Parathyroid adenoma (tissue), 2 donors: ENCODE measurements at regions not wholly inside any gene's neighbourhood (a gene's known extent, or its start where the extent isn't known, plus 50 kb on each side); places are given as distances from the start of the nearest gene placed in this dataset.
"Not testable (repeated sequence)": the region's sequence is repeated elsewhere in the genome, so short reads cannot be mapped to it uniquely, and the experiment has no call there.

ENCODE experiments used
- H2AFZ ChIP-seq: fragments of 300-600 bp; sonication (generic); one replicate; pipeline ENCODE4 v1.7.0; 2017; ENCODE audit warnings: antibody characterized with exemption, mild to moderate bottlenecking
- H3K27ac ChIP-seq: fragments of 300-600 bp; sonication (generic); one replicate; pipeline ENCODE4 v1.7.0; 2017
- H3K27me3 ChIP-seq: fragments of 300-600 bp; sonication (generic); one replicate; pipeline ENCODE4 v1.7.0; 2017; ENCODE audit warnings: low read length; ENCODE audit not compliant: control insufficient read depth, insufficient read depth
- H3K36me3 ChIP-seq: fragments of 300-600 bp; sonication (generic); one replicate; pipeline ENCODE4 v1.7.0; 2017; ENCODE audit warnings: low read length; ENCODE audit not compliant: control insufficient read depth, insufficient read depth
- H3K4me1 ChIP-seq: fragments of 300-600 bp; sonication (generic); one replicate; pipeline ENCODE4 v1.7.0; 2017; ENCODE audit warnings: control low read depth
- H3K4me2 ChIP-seq: fragments of 300-600 bp; sonication (generic); one replicate; pipeline ENCODE4 v1.7.0; 2017; ENCODE audit warnings: low read length
- H3K4me3 ChIP-seq: fragments of 300-600 bp; sonication (generic); one replicate; pipeline ENCODE4 v1.7.0; 2017; ENCODE audit warnings: low read depth, low read length
- H3K79me2 ChIP-seq: fragments of 300-600 bp; sonication (generic); one replicate; pipeline ENCODE4 v1.7.0; 2017; ENCODE audit warnings: control low read depth
- H3K9ac ChIP-seq: fragments of 300-600 bp; sonication (generic); one replicate; pipeline ENCODE4 v1.7.0; 2017; ENCODE audit warnings: mild to moderate bottlenecking
- H3K9me3 ChIP-seq: fragments of 300-600 bp; sonication (generic); one replicate; pipeline ENCODE4 v1.7.0; 2017; ENCODE audit warnings: low read length; ENCODE audit not compliant: control insufficient read depth
- CTCF ChIP-seq: fragments of 300-600 bp; sonication (generic); IDR thresholded peaks from one replicate; pipeline ENCODE4 v1.7.0; 2017; ENCODE audit warnings: antibody characterized with exemption, mild to moderate bottlenecking
- donor health status: primary hyperparathyroidism.

- Histone ChIP-seq H3K4me1 (no peaks in the 10 kb centered on the region), H3K79me2 (no peaks in the 10 kb centered on the region), H3K4me3 (no peak overlapping the region), H3K27me3 (no peaks in the 10 kb centered on the region), H3K9me3 (no peaks in the 10 kb centered on the region), H3K9ac (no peak overlapping the region), H3K36me3 (no peaks in the 10 kb centered on the region), H3K4me2 (no peak overlapping the region), H3K27ac (no peak overlapping the region), H2AFZ (no peak overlapping the region)
- TF ChIP-seq CTCF: no peak
Observed at GRCh38 chr1:38185913-38186312, 139.3 kb upstream of the POU3F1 start.

GRCh38 chr1:38183747-38184146 lies 137.2 kb upstream of the POU3F1 start:
- no peak for TF ChIP-seq CTCF
- H3K9ac ChIP-seq: no peak overlapping the region
- no peak overlapping the region for H3K4me3 ChIP-seq
- H2AFZ ChIP-seq: no peak overlapping the region
- no peaks in the 10 kb centered on the region for H3K9me3 ChIP-seq
- no peaks in the 10 kb centered on the region for H3K4me1 ChIP-seq
- no peaks in the 10 kb centered on the region for H3K79me2 ChIP-seq
- H3K27ac ChIP-seq: no peak overlapping the region
- no peaks in the 10 kb centered on the region for H3K36me3 ChIP-seq
- no peaks in the 10 kb centered on the region for H3K27me3 ChIP-seq
- no peak overlapping the region for H3K4me2 ChIP-seq

GRCh38 chr1:38183096-38183495 lies 136.5 kb upstream of the POU3F1 start:
- Histone ChIP-seq H3K27me3 (no peaks in the 10 kb centered on the region), H3K36me3 (no peaks in the 10 kb centered on the region), H3K4me3 (no peak overlapping the region), H3K4me2 (no peak overlapping the region), H3K9me3 (no peaks in the 10 kb centered on the region), H3K27ac (no peak overlapping the region), H3K79me2 (no peaks in the 10 kb centered on the region), H2AFZ (no peak overlapping the region), H3K4me1 (no peaks in the 10 kb centered on the region), H3K9ac (no peak overlapping the region)
- TF ChIP-seq CTCF: no peak

- not testable (repeated sequence) for H3K79me2 ChIP-seq, H3K27ac ChIP-seq, H3K9ac ChIP-seq, H3K27me3 ChIP-seq, H3K4me3 ChIP-seq, H3K4me2 ChIP-seq, H3K4me1 ChIP-seq, H3K9me3 ChIP-seq, H2AFZ ChIP-seq, H3K36me3 ChIP-seq
Observed at GRCh38 chr1:38180388-38180787, 133.8 kb upstream of the POU3F1 start.

- Histone ChIP-seq H3K27me3 (no peaks in the 10 kb centered on the region), H3K9me3 (no peaks in the 10 kb centered on the region), H3K27ac (no peak overlapping the region), H3K4me3 (no peak overlapping the region), H3K9ac (no peak overlapping the region), H3K4me2 (no peak overlapping the region), H3K4me1 (no peaks in the 10 kb centered on the region), H2AFZ (no peak overlapping the region), H3K36me3 (no peaks in the 10 kb centered on the region), H3K79me2 (no peaks in the 10 kb centered on the region)
- no peak for TF ChIP-seq CTCF
Observed at GRCh38 chr1:38179483-38179882, 132.9 kb upstream of the POU3F1 start.
